GM12873 (cell line): ENCODE measurements at regions not wholly inside any gene's neighbourhood (a gene's known extent, or its start where the extent isn't known, plus 50 kb on each side); places are given as distances from the start of the nearest gene placed in this dataset.

Experiments used
- CTCF ChIP-seq: IDR thresholded peaks from 2 replicates; pipeline ENCODE4 v1.5.1; 2012; ENCODE audit warnings: low read depth, mild to moderate bottlenecking, moderate library complexity, low read length, control low read depth; ENCODE audit not compliant: insufficient read depth; ENCODE audit errors: missing control alignments

GRCh38 chr5:68352166-68352565 lies 136.6 kb downstream of the PIK3R1 start:
- TF ChIP-seq CTCF: no peak

DNA sequence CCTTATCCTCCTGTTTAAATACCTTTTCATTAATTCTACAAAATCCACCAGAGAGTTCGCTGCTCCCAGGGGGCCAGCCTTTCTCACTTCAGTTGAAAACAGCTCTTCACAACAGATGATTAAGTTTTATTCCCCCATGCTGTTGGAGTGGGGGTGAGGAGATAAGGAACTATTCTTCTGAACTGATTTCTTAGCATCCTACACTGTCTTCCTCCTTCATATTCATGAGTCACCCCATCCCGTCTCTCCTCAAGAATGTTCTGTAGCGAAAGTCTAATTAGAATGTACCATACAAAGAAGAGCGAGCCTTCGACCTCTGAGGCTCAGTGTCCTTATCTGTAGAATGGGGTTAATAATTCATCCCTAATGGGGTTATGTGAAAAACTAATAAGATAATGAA lies 138.0 kb downstream of the PIK3R1 start:
- no peak for TF ChIP-seq CTCF

DNA sequence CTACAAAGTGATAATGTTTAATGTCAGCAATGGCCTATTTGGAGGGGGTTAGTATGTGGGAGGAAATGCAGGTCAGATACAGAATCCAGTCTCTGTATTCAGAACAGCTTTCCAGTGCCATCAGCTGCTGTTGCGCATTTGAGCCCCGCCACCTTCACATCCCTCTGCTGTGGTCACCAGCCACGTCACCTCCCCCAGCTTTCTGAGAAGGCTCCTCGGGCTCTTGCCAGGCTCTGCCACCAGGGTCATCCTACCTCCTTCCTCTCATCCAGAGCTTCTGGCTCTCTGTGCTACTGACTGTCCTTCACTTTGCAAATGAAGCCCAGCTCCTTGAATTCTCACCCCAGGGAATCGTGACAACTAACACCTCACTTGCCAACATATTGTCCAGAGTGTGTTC lies 138.8 kb downstream of the PIK3R1 start:
- no peak for TF ChIP-seq CTCF

GRCh38 chr5:68356216-68356615 lies 140.7 kb downstream of the PIK3R1 start:
- no peak for TF ChIP-seq CTCF

DNA sequence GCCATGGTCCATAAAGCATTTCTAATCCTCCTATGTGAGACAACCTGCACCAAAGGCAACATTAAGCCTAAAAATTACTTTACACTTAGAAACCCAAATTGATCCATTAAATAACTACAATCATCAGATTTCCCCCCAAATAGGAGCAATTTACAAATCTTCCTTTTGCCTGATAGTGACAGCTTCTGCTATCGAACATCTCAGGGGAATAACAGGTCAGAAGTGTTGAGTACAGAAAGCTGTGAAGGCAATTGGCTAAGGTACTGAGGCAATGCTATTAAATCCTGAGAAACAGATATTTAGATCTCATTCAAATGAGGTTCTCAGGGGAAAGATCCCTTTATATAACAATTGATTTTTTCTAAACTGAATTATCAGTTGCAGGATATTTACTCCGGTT lies 141.1 kb downstream of the PIK3R1 start:
- TF ChIP-seq CTCF: no peak

- TF ChIP-seq CTCF: no peak
Measured at GRCh38 chr5:68359699-68360098, 144.1 kb downstream of the PIK3R1 start.

GRCh38 chr5:68362331-68362730 lies 146.8 kb downstream of the PIK3R1 start:
- TF ChIP-seq CTCF: no peak
